MCF 10A (cell line): ENCODE measurements at regions not wholly inside any gene's neighbourhood (a gene's known extent, or its start where the extent isn't known, plus 50 kb on each side); places are given as distances from the start of the nearest gene placed in this dataset.

Source experiments
- BruUV-seq: library from RNA; stranded (reverse); fragments of 400-500 nt; replicated peaks from 2 replicates; lab custom pipeline; 2021; lab: Mats Ljungman, UMichigan
- CTCF ChIA-PET: fragments of 300-600 bp; sonication (Branson Sonifier 250); formaldehyde crosslinking; extraction: SDS; loops from one replicate; lab custom pipeline; 2021; ENCODE audit warnings: antibody characterized with exemption, inconsistent platforms; lab: Yijun Ruan, JAX
- POLR2A ChIA-PET: fragments of 300-600, 350-650 bp; sonication (Branson Sonifier 250); formaldehyde crosslinking; extraction: SDS; loops from one replicate; lab custom pipeline; 2020; ENCODE audit warnings: antibody characterized with exemption, inconsistent platforms; lab: Yijun Ruan, JAX
- DNase-seq: peaks from one replicate; pipeline ENCODE4 v3.0.0-alpha.2; 2018; ENCODE audit not compliant: unreplicated experiment
- H3K27ac Mint-ChIP-seq: one replicate; pipeline ENCODE4 v1.8.0; 2022; ENCODE audit warnings: mild to moderate bottlenecking, low read depth, mixed read lengths; ENCODE audit not compliant: unreplicated experiment
- H3K27me3 Mint-ChIP-seq: one replicate; pipeline ENCODE4 v1.8.0; 2022; ENCODE audit warnings: mixed read lengths; ENCODE audit not compliant: insufficient read depth, unreplicated experiment
- H3K36me3 Mint-ChIP-seq: one replicate; pipeline ENCODE4 v1.8.0; 2022; ENCODE audit warnings: mild to moderate bottlenecking, moderate library complexity, mixed read lengths; ENCODE audit not compliant: insufficient read depth, unreplicated experiment
- H3K4me1 Mint-ChIP-seq: one replicate; pipeline ENCODE4 v1.8.0; 2022; ENCODE audit warnings: mixed read lengths; ENCODE audit not compliant: insufficient read depth, unreplicated experiment
- H3K4me3 Mint-ChIP-seq: one replicate; pipeline ENCODE4 v1.8.0; 2022; ENCODE audit warnings: mild to moderate bottlenecking, moderate library complexity, mixed read lengths; ENCODE audit not compliant: unreplicated experiment
- H3K9me3 Mint-ChIP-seq: one replicate; pipeline ENCODE4 v1.8.0; 2022; ENCODE audit warnings: mixed read lengths; ENCODE audit not compliant: unreplicated experiment
- CTCF ChIP-seq: fragments of 200-600 bp; IDR thresholded peaks from one replicate; pipeline ENCODE4 v1.8.0; 2022; ENCODE audit warnings: antibody characterized with exemption, mild to moderate bottlenecking; ENCODE audit not compliant: unreplicated experiment
- intact Hi-C: fragments of 100-400 bp; cut with micrococcal nuclease; formaldehyde crosslinking; loops from 2 replicates; pipeline ENCODE4 v1.14.1; 2022

- Mint-ChIP-seq H3K36me3 (no peaks in the 10 kb centered on the region), H3K27me3 (no peaks in the 10 kb centered on the region), H3K4me1 (no peaks in the 10 kb centered on the region), H3K4me3 (no peak overlapping the region), H3K27ac (no peak overlapping the region), H3K9me3 (peaks cover 9% of the 10 kb centered on the region)
- BruUV-seq: no TSS peak
- ChIA-PET CTCF (no interaction called here), POLR2A (interaction anchor here (0.6 kb wide), 1 partner anchor 523 kb away, joined by 3 read pairs; no protein-coding TSS in a partner anchor)
- no peak for DNase-seq
- TF ChIP-seq CTCF: no peak
- intact Hi-C loops: no loop called here
Observed at GRCh38 chr13:111468037-111468959, 147.9 kb downstream of the TEX29 start.

DNA sequence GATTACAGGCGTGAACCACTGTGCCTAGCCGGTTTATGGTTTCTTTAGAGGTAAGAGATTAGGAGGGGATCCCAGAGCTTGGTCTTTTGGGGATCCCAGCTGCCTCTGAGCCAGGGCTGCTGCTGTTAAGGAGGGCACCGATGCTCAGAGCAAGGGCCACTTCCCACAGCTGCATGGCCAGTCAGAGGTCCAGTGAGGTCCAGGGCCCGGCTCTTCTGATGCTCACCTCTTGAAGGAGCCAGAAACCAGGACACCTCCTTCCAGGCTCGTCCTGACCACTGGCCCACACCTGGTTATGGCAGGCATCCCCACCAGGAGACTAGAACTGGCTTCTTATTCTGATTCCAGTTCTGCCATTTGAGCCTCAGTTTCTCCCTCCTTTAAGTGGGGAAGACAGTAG, 149.0 kb downstream of the TEX29 start:
- no peaks in the 10 kb centered on the region for H3K4me1 Mint-ChIP-seq
- ChIA-PET CTCF (no interaction called here), POLR2A (no interaction called here)
- no peaks in the 10 kb centered on the region for H3K27me3 Mint-ChIP-seq
- DNase-seq: no peak
- no peak overlapping the region for H3K4me3 Mint-ChIP-seq
- peaks cover 9% of the 10 kb centered on the region for H3K9me3 Mint-ChIP-seq
- intact Hi-C loops: no loop called here
- TF ChIP-seq CTCF: no peak
- no TSS peak for BruUV-seq
- H3K36me3 Mint-ChIP-seq: no peaks in the 10 kb centered on the region
- H3K27ac Mint-ChIP-seq: no peak overlapping the region

GRCh38 chr13:111469916-111470506, 149.6 kb downstream of the TEX29 start:
- H3K36me3 Mint-ChIP-seq: no peaks in the 10 kb centered on the region
- no peak for DNase-seq
- H3K4me3 Mint-ChIP-seq: no peak overlapping the region
- no peak overlapping the region for H3K27ac Mint-ChIP-seq
- ChIA-PET CTCF (no interaction called here), POLR2A (no interaction called here)
- TF ChIP-seq CTCF: no peak
- peaks cover 9% of the 10 kb centered on the region for H3K9me3 Mint-ChIP-seq
- intact Hi-C loops: loop anchor here (10.0 kb wide), 1 partner anchor 1405 kb away; no protein-coding TSS in a partner anchor
- BruUV-seq: no TSS peak
- H3K4me1 Mint-ChIP-seq: no peaks in the 10 kb centered on the region
- no peaks in the 10 kb centered on the region for H3K27me3 Mint-ChIP-seq

DNA sequence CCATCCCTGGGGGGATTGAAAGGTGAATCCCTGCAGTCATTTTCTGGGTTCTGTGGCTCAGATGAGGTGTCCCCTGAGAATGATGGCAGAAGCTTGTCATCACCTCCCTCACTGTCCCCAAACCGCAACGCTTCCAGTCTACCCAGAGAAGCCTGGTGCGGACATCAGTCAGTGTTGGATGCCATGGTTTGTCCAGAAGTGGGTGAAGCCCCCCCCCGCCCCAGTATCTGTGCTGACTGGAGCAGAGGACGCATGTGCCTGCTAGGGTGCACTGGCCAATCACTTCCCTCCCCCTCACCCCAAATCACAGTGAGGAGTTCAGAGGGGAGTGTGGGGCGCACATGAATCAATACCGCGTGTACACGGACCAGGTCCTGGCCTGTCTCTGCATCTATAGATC, 150.5 kb downstream of the TEX29 start:
- intact Hi-C loops: loop anchor here (10.0 kb wide), 1 partner anchor 1404 kb away; no protein-coding TSS in a partner anchor
- no TSS peak for BruUV-seq
- no peak for DNase-seq
- Mint-ChIP-seq H3K4me3 (no peak overlapping the region), H3K27me3 (no peaks in the 10 kb centered on the region), H3K36me3 (no peaks in the 10 kb centered on the region), H3K27ac (no peak overlapping the region), H3K4me1 (no peaks in the 10 kb centered on the region), H3K9me3 (peaks cover 9% of the 10 kb centered on the region)
- no peak for TF ChIP-seq CTCF
- POLR2A ChIA-PET: no interaction called here
- CTCF ChIA-PET: interaction anchor here (1.2 to 9.3 kb wide), 2 partner anchors 972 to 1136 kb away, joined by 3 to 161 read pairs; no protein-coding TSS in a partner anchor
